Tibial nerve (tissue), 4 donors: ENCODE measurements at regions not wholly inside any gene's neighbourhood (a gene's known extent, or its start where the extent isn't known, plus 50 kb on each side); places are given as distances from the start of the nearest gene placed in this dataset.

Experiments
- DNase-seq, 2 donors: peaks; one replicate each; pipeline ENCODE4 v3.0.0-alpha.2; 2019; ENCODE audit warnings: low spot score in 2 of 2
- H3K27ac ChIP-seq, 4 donors: fragments of 200-600 bp; sonication (generic) in 3 of 4; one replicate each; pipeline ENCODE4 v1.5.1; 2017 to 2019; ENCODE audit warnings: mild to moderate bottlenecking in 1 of 4
- H3K27me3 ChIP-seq, 2 donors: fragments of 200-600 bp; sonication (generic) in 1 of 2; one replicate each; pipeline versions ENCODE4 v1.5.1 to v1.6.0; 2017 to 2019
- H3K36me3 ChIP-seq, 3 donors: fragments of 200-600 bp; sonication (generic); one replicate each; pipeline ENCODE4 v1.5.1; 2018 to 2019
- H3K4me1 ChIP-seq, 4 donors: fragments of 200-600 bp; sonication (generic) in 3 of 4; one replicate each; pipeline ENCODE4 v1.5.1; 2017 to 2019
- H3K4me3 ChIP-seq, 4 donors: fragments of 200-600 bp; sonication (generic) in 3 of 4; one replicate each; pipeline ENCODE4 v1.5.1; 2017 to 2019; ENCODE audit warnings: mild to moderate bottlenecking in 1 of 4, moderate library complexity in 1 of 4
- H3K9me3 ChIP-seq, 4 donors: fragments of 200-600 bp; sonication (generic) in 3 of 4; one replicate each; pipeline ENCODE4 v1.5.1; 2017 to 2019
- CTCF ChIP-seq, 5 experiments: fragments of 200-600 bp in 3 of 5; fragments of 450-650 bp in 2 of 5; sonication (generic) in 3 of 5; IDR thresholded peaks; one replicate each; pipeline ENCODE4 v1.5.1; 2016 to 2019; ENCODE audit warnings: antibody characterized with exemption in 5 of 5, mild to moderate bottlenecking in 3 of 5, moderate library complexity in 2 of 5
- EP300 ChIP-seq, 2 donors: sonication (generic); formaldehyde crosslinking; IDR thresholded peaks; one replicate each; pipeline ENCODE4 v1.6.1; 2017; ENCODE audit warnings: antibody characterized with exemption in 2 of 2, mild to moderate bottlenecking in 1 of 2
- POLR2A ChIP-seq, 2 donors: fragments of 450-650 bp; IDR thresholded peaks; one replicate each; pipeline ENCODE4 v1.6.1; 2017; ENCODE audit warnings: antibody characterized with exemption in 2 of 2, mild to moderate bottlenecking in 2 of 2, moderate library complexity in 2 of 2
- WGBS, 2 donors: methylation state at CpG; one replicate each; pipeline ENCODE4 v1.1.5; 2018; 5-methylcytosine and 5-hydroxymethylcytosine counted together

- Histone ChIP-seq H3K36me3 (no peaks in the 10 kb centered on the region), H3K4me3 (no peak overlapping the region), H3K27ac (no peak overlapping the region), H3K4me1 (no peaks in the 10 kb centered on the region), H3K27me3 (no peaks in the 10 kb centered on the region), H3K9me3 (peaks cover 0 to 5% (median 2%) of the 10 kb centered on the region in 4 donors)
- TF ChIP-seq CTCF (IDR thresholded peaks at IDR 0.05) (no peak), EP300 (IDR thresholded peaks at IDR 0.05) (no peak), POLR2A (IDR thresholded peaks at IDR 0.05) (no peak)
- DNase-seq = no peak
- 93 to 97% methylated on average over 2 of the region's 2 CpGs for WGBS, 2 donors
Measured at GRCh38 chr10:123548770-123549169, 117.4 kb upstream of the GPR26 start.

- no peak for DNase-seq
- 85 to 86% methylated on average over 7 of the region's 7 CpGs for WGBS, 2 donors
- Histone ChIP-seq H3K4me1 (no peaks in the 10 kb centered on the region), H3K4me3 (no peak overlapping the region), H3K36me3 (no peaks in the 10 kb centered on the region), H3K27ac (no peak overlapping the region), H3K9me3 (no peaks in the 10 kb centered on the region), H3K27me3 (no peaks in the 10 kb centered on the region)
- TF ChIP-seq POLR2A (IDR thresholded peaks at IDR 0.05) = no peak
- TF ChIP-seq CTCF (IDR thresholded peaks at IDR 0.05) = no peak
- no peak for TF ChIP-seq EP300 (IDR thresholded peaks at IDR 0.05)
Measured at GRCh38 chr10:123549761-123550454, 116.2 kb upstream of the GPR26 start.

GRCh38 chr10:123550675-123551096 is 115.5 kb upstream of the GPR26 start:
- Histone ChIP-seq H3K27me3 (no peaks in the 10 kb centered on the region), H3K4me3 (no peak overlapping the region), H3K9me3 (no peaks in the 10 kb centered on the region), H3K36me3 (no peaks in the 10 kb centered on the region), H3K27ac (no peak overlapping the region), H3K4me1 (no peaks in the 10 kb centered on the region)
- TF ChIP-seq POLR2A (IDR thresholded peaks at IDR 0.05) (no peak), EP300 (IDR thresholded peaks at IDR 0.05) (no peak), CTCF (IDR thresholded peaks at IDR 0.05) (no peak)
- DNase-seq = no peak
- WGBS, 2 donors = 33 to 52% methylated on average over 5 to 6 of the region's 9 CpGs

- TF ChIP-seq EP300 (IDR thresholded peaks at IDR 0.05) (no peak), CTCF (IDR thresholded peaks at IDR 0.05) (no peak), POLR2A (IDR thresholded peaks at IDR 0.05) (no peak)
- Histone ChIP-seq H3K27ac (no peak overlapping the region), H3K27me3 (no peaks in the 10 kb centered on the region), H3K4me3 (no peak overlapping the region), H3K4me1 (no peaks in the 10 kb centered on the region), H3K36me3 (no peaks in the 10 kb centered on the region), H3K9me3 (no peaks in the 10 kb centered on the region)
- 88 to 92% methylated on average over 7 of the region's 7 CpGs for WGBS, 2 donors
- DNase-seq = no peak
Measured at GRCh38 chr10:123551259-123551658, 114.9 kb upstream of the GPR26 start.

GRCh38 chr10:123552760-123553554 is 113.2 kb upstream of the GPR26 start:
- H3K4me1 ChIP-seq = no peaks in the 10 kb centered on the region

More at GRCh38 chr10:123552760-123553554, 113.2 kb upstream of the GPR26 start:
- WGBS, 2 donors = 90% methylated on average over 10 to 11 of the region's 11 CpGs
- DNase-seq = no peak
- H3K27ac ChIP-seq = no peak overlapping the region
- no peaks in the 10 kb centered on the region for H3K9me3 ChIP-seq
- H3K4me3 ChIP-seq = no peak overlapping the region
- TF ChIP-seq CTCF (IDR thresholded peaks at IDR 0.05) = no peak
- no peak for TF ChIP-seq EP300 (IDR thresholded peaks at IDR 0.05)
- no peak for TF ChIP-seq POLR2A (IDR thresholded peaks at IDR 0.05)
- H3K27me3 ChIP-seq = peaks cover 0 to 4% of the 10 kb centered on the region in 2 donors
- H3K36me3 ChIP-seq = no peaks in the 10 kb centered on the region
